ENCODE measurements at regions not wholly inside any gene's neighbourhood (a gene's known extent, or its start where the extent isn't known, plus 50 kb on each side); places are given as distances from the start of the nearest gene placed in this dataset.

- Histone ChIP-seq H3K36me3 (ENCODE audit: control insufficient read depth, insufficient read depth, low read length) (no peaks in the 10 kb centered on the region), H3K27me3 (replicated peaks; ENCODE audit: control insufficient read depth, insufficient read depth, low read length) (no peaks in the 10 kb centered on the region), H3K4me3 (replicated peaks; ENCODE audit: low read depth, low read length) (no peak overlapping the region)
- TF ChIP-seq CTCF (IDR thresholded peaks at IDR 0.05; ENCODE audit: insufficient read depth, low read length, poor library complexity, severe bottlenecking) = no peak
- no peak for DNase-seq (ENCODE audit: extremely low read depth, insufficient read length)
Measured at GRCh38 chr13:67967031-67967430, 736.9 kb upstream of the PCDH9 start.

- Histone ChIP-seq H3K27me3 (replicated peaks; ENCODE audit: control insufficient read depth, insufficient read depth, low read length) (no peaks in the 10 kb centered on the region), H3K36me3 (ENCODE audit: control insufficient read depth, insufficient read depth, low read length) (no peaks in the 10 kb centered on the region), H3K4me3 (replicated peaks; ENCODE audit: low read depth, low read length) (no peak overlapping the region)
- no peak for DNase-seq (ENCODE audit: extremely low read depth, insufficient read length)
- TF ChIP-seq CTCF (IDR thresholded peaks at IDR 0.05; ENCODE audit: insufficient read depth, low read length, poor library complexity, severe bottlenecking) = no peak
Measured at GRCh38 chr13:67966065-67966464, 735.9 kb upstream of the PCDH9 start.

GRCh38 chr13:67964986-67965385, 734.9 kb upstream of the PCDH9 start:
- H3K27me3 ChIP-seq (replicated peaks; ENCODE audit: control insufficient read depth, insufficient read depth, low read length) = no peaks in the 10 kb centered on the region
- no peak for TF ChIP-seq CTCF (IDR thresholded peaks at IDR 0.05; ENCODE audit: insufficient read depth, low read length, poor library complexity, severe bottlenecking)
- H3K4me3 ChIP-seq (replicated peaks; ENCODE audit: low read depth, low read length) = no peak overlapping the region
- H3K36me3 ChIP-seq (ENCODE audit: control insufficient read depth, insufficient read depth, low read length) = no peaks in the 10 kb centered on the region
- DNase-seq (ENCODE audit: extremely low read depth, insufficient read length) = no peak

GRCh38 chr13:67964091-67964490, 734.0 kb upstream of the PCDH9 start:
- DNase-seq (ENCODE audit: extremely low read depth, insufficient read length) = no peak
- no peaks in the 10 kb centered on the region for H3K27me3 ChIP-seq (replicated peaks; ENCODE audit: control insufficient read depth, insufficient read depth, low read length)
- no peak for TF ChIP-seq CTCF (IDR thresholded peaks at IDR 0.05; ENCODE audit: insufficient read depth, low read length, poor library complexity, severe bottlenecking)

GRCh38 chr13:67961331-67961730, 731.2 kb upstream of the PCDH9 start:
- Histone ChIP-seq H3K27me3 (replicated peaks; ENCODE audit: control insufficient read depth, insufficient read depth, low read length) (no peaks in the 10 kb centered on the region), H3K4me3 (replicated peaks; ENCODE audit: low read depth, low read length) (no peak overlapping the region), H3K36me3 (ENCODE audit: control insufficient read depth, insufficient read depth, low read length) (no peaks in the 10 kb centered on the region)
- no peak for TF ChIP-seq CTCF (IDR thresholded peaks at IDR 0.05; ENCODE audit: insufficient read depth, low read length, poor library complexity, severe bottlenecking)
- no peak for DNase-seq (ENCODE audit: extremely low read depth, insufficient read length)

More at GRCh38 chr13:67964091-67964490, 734.0 kb upstream of the PCDH9 start:
- H3K36me3 ChIP-seq (ENCODE audit: control insufficient read depth, insufficient read depth, low read length) = no peaks in the 10 kb centered on the region
- H3K4me3 ChIP-seq (replicated peaks; ENCODE audit: low read depth, low read length) = no peak overlapping the region

GRCh38 chr13:67951431-67951830, 721.3 kb upstream of the PCDH9 start:
- H3K27me3 ChIP-seq (replicated peaks; ENCODE audit: control insufficient read depth, insufficient read depth, low read length) = no peaks in the 10 kb centered on the region
- H3K36me3 ChIP-seq (ENCODE audit: control insufficient read depth, insufficient read depth, low read length) = no peaks in the 10 kb centered on the region
- no peak for DNase-seq (ENCODE audit: extremely low read depth, insufficient read length)
- H3K4me3 ChIP-seq (replicated peaks; ENCODE audit: low read depth, low read length) = no peak overlapping the region
- no peak for TF ChIP-seq CTCF (IDR thresholded peaks at IDR 0.05; ENCODE audit: insufficient read depth, low read length, poor library complexity, severe bottlenecking)
